ENCODE measurements at regions not wholly inside any gene's neighbourhood (a gene's known extent, or its start where the extent isn't known, plus 50 kb on each side); places are given as distances from the start of the nearest gene placed in this dataset.

- no peak for TF ChIP-seq POLR2A (IDR thresholded peaks at IDR 0.05)
- TF ChIP-seq, protein P1, sequence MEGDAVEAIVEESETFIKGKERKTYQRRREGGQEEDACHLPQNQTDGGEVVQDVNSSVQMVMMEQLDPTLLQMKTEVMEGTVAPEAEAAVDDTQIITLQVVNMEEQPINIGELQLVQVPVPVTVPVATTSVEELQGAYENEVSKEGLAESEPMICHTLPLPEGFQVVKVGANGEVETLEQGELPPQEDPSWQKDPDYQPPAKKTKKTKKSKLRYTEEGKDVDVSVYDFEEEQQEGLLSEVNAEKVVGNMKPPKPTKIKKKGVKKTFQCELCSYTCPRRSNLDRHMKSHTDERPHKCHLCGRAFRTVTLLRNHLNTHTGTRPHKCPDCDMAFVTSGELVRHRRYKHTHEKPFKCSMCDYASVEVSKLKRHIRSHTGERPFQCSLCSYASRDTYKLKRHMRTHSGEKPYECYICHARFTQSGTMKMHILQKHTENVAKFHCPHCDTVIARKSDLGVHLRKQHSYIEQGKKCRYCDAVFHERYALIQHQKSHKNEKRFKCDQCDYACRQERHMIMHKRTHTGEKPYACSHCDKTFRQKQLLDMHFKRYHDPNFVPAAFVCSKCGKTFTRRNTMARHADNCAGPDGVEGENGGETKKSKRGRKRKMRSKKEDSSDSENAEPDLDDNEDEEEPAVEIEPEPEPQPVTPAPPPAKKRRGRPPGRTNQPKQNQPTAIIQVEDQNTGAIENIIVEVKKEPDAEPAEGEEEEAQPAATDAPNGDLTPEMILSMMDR (IDR thresholded peaks at IDR 0.05), result no peak
Observed at GRCh38 chr10:83849150-83849549, 290.2 kb upstream of the GHITM start.

All from uterus (tissue), 2 donors.